HG03432 (cell line): ENCODE measurements at regions not wholly inside any gene's neighbourhood (a gene's known extent, or its start where the extent isn't known, plus 50 kb on each side); places are given as distances from the start of the nearest gene placed in this dataset.

ENCODE experiments used
- ATAC-seq: cut with Tn5 transposase; IDR thresholded peaks from one replicate; pipeline ENCODE4 v1.9.1; 2021; ENCODE audit warnings: mild to moderate bottlenecking, moderate library complexity; ENCODE audit not compliant: unreplicated experiment

DNA sequence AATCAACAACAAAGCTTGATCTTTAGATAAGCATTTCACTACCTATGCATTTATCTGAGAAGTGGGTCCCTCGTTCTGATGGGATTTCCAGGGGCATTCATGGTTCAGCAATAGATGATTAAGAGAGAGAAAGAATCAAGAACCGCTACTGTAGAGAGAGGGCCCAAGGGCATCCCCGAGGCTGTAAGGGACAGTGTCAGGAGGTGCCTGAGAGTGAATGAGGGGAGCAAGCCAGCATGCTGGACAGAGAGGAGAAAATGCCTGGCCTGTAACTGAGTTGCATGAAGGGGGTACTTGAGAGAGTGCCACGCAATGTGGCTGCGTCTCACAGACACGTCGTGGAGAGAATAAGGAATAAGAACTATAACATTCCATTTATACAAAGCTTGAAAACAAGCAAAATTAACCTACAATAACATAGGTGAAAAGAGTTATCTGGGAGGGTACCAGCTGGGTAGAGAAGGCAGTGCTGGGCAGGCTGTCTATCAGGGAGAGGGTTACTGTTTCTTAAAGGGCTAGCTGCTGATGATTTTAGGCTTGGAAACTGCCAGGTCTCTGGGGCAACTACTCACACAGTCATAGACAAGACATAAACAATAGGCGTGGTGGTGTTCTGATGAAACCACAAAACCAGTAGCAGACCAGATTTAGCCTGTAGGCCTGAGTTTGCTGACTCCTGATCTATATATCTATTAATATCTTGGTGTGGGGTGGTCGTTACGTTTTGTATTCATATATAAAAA is 374.6 kb upstream of the CFAP20DC start:
- ATAC-seq: peak; percentile 46

DNA sequence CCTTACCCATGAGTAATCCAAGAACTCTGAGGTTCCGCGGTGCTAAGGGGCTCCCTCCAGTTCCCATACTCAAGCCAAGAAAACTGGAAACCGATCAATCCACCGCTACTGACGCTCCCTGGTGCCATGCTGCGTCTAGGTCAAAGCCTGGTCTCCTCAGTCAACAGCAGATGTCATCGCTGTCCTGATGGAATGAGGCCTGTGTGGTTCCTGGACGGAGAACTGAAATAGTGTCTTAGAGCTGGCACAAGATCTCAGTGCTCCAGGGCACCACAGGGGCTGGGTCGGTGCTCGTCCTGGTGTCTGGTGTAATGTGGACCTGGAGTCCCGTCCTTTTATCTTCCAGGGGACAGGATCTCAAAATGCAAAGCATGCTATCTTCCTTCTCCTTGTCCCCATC is 373.9 kb upstream of the CFAP20DC start:
- no peak for ATAC-seq

DNA sequence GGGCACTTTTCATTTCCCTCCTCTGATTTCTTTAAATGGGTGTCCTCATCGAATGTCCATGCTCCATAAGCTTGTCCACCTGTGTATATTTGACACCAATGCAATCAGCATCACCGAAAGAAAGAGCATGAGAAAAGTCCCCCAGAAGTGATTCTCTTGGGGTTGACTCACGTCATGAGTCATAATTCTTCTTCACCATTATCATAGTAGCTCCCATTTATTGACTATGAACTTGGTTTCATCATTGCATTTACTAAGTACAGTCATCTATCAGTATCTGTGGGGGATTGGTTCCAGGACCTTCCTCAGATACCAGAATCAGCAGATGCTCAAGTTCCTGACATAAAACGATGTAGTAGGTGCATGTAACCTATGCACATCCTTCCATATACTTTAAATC is 372.5 kb upstream of the CFAP20DC start:
- ATAC-seq: peak; percentile 52

DNA sequence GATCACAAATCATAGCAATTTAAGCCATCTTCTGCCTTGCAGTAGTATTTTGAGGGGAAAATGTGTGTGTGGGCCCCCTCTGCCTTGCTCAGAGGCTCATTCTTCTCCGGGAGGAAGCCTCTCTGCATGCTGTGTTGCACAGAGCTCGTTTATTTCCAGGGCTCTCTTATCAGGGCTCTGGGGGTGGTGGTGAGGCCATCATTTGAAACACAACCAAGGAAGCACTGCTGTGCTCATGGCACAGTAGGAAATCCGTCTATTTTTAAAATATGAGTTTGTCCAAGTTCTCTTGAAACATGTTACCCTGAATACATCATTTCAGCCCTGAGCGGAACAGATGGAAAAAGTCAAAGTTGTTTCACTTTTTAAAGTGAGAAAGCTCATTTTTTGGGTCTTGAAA is 369.0 kb upstream of the CFAP20DC start:
- no peak for ATAC-seq

DNA sequence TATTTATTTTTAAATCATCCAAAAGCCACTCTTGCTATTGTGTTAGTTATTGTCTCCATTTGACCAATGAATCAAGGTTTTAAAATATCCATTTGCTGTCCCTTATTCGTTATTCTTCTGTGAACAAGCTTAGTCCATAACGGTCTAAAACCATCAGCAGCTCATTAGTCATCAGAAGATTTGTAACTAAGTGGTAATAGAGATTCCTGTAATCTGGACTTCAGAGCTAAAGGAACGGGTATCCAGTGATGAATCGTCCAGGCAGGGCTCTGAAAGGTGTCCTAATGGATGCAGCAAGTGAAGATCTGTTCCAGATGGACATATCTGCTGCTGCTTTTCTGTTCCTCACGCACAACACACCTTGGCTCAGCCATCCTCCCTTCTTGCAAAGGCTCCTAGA is 362.7 kb upstream of the CFAP20DC start:
- ATAC-seq: no peak

DNA sequence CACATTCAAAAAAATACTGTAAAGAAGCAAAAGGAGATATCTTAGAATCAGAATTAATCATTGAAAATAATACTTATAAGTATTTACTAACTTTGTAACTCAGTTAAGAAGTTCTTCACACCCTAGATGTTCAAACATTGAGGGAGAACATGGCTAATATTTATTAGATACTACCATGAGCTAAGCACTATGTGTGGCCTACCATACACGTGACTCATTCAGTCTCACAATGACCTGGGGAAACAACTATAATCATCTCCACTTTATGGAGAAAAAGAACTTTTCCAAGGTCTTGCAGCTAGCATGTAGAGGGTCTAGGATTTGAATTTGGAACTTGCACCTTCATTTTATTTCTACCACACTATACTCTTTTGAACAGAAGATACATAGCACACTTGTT is 361.9 kb upstream of the CFAP20DC start:
- no peak for ATAC-seq

DNA sequence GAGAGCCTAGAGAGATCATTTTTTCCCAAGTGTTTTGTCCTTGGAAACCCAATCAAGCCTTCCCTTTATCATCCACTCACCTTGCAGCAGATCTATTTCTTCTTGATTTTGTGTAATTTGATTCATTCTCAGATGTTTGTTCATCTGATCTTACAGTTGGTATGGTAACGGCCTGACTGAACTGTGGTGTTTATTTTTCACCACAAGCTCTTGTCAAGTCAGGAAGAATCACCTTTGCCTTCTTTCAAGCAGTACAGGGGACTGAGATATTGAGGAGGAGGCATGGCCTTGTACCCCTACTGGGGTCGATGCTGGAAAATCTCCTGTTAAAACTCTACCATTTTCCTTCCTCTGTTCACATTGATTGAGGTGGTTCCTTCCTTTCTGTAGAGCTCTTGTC is 361.4 kb upstream of the CFAP20DC start:
- ATAC-seq: no peak

DNA sequence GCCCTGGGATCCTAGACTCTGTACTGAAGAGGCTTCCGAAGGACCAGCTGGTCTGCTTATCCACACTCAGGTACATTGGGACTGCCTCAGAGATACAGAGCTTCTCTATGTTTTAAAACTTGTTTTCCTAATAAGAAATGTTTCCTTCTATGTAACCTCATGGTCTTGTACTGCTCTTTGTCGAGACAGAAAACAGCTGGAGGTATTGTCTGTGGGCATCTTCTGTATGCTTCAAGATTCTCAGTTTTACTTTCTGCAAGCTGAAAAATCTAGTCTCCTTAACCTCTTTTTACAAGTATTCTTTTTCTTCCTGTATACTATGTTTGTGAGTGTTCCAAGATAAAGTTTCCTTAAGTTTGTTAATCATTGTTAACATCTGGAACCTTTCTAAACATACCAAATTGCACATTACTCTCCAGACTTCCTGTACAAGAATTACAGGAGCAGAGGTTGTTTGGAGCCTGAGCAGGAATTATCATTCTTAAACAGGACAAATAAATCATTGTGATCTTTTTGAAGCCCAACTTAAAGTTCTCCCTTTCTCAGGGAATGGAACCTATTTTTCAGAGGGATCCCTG is 358.3 kb upstream of the CFAP20DC start:
- peak; percentile 70 for ATAC-seq

DNA sequence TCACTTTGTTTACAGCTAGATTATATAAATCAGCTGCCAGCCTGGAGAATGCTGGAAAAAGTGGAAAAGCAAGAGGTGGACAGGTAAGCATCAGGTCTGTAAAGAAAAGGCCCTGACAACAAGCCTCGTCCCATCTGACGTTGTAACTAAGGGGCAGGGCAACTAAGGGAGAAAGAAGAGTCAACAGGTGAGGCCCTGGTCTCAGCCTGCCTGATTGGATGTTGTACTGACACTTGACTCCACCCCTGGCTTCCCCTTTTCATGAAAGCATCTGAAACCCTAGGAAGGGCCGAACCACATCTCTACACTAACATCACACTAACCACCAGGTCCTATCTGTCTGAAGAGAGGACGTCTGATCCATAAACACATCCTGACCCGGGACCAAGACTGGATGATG is 357.6 kb upstream of the CFAP20DC start:
- ATAC-seq: no peak

DNA sequence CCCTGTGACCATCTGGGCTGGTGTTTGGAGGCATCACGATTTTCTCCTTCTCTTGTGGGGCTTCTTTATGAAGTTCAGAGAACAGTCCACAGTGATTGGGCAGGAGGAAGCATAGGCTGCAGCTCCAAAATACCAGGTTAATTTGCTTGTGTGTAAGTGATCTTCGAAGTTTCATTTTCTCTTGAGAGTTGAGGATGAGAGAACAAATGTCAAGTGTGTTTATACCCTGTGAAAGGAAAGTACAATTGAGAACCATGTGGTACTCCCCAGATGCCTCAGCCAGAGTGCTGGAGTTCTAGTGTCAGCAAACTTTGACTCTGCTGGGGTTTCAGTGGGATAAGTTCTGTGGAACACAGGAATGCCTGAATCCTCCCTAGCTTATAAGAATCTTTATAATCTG is 357.1 kb upstream of the CFAP20DC start:
- ATAC-seq: peak; percentile 87

DNA sequence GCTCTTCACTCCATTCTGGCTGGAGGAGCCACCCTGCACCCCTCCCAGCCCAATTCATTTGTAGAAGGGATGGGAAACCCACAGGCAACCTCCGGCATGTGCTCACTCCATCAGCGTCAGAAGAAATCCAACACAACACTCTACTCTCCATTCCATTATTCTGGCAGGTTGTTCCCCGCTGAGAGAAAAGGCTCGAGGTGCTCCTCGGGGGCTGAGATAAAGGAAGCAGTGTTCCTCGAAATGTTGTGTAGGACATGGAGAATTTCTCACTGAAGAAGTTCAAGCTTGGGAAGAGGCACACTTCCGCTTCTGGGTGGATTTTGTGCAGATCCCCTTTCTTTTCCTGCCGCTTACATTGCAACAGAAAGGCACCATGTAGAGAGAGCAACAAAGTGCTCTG is 355.0 kb upstream of the CFAP20DC start:
- ATAC-seq: no peak

DNA sequence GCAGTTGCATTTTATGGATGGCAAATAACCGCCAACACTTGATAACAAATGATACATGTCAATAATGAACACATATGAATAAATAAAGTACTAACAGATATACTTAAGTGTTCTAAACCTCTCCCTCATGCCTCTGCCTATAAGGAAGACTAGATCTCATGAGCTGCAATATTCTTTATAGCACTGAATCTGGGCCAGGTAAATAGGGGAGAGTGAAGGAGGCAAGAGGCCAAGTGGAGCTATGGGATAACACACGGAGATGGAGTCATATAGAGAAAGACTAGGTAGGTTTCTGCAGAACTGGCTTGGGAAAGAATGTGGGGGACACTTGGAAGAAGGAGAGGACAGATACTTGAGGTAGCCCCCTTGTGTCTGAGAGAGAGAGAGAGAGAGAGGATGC is 354.2 kb upstream of the CFAP20DC start:
- ATAC-seq: no peak

DNA sequence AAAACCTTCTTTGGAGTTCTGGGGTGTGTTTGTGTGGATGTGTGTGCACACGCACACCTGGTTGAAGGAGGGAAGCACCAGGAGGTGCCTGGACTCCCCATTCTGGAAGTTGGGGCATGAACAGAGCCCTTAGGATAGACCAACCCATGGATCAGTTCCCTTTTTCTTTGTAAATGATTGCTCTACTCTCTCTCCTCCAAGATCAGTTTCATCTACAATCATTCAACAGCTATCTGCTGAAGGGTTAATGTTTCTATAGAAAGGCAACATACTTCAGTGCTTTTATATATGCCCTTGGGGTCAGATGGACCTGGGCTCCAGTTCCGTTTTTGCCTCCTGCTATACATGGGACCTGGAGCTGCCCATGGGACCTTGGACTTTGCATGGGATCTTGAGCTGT is 352.1 kb upstream of the CFAP20DC start:
- ATAC-seq: no peak

DNA sequence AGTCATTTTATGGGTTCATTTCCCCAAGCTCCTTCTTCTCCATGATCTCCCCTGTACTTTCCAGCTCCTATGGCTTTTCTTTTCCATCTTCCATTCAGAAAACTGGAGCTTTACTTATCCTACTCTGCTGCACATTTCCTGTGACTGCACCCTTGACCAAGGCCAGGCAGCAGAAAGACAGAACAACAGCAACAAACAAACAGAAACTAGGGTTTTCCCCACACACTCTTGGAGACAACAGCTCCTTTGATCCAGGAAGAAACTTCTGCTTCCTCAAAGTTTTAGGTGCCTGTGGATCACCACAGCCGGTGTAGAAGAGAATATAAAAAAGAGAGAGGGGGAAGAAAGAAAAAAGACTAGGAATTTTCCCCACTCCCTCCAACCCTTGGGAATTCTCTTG is 342.3 kb upstream of the CFAP20DC start:
- no peak for ATAC-seq

DNA sequence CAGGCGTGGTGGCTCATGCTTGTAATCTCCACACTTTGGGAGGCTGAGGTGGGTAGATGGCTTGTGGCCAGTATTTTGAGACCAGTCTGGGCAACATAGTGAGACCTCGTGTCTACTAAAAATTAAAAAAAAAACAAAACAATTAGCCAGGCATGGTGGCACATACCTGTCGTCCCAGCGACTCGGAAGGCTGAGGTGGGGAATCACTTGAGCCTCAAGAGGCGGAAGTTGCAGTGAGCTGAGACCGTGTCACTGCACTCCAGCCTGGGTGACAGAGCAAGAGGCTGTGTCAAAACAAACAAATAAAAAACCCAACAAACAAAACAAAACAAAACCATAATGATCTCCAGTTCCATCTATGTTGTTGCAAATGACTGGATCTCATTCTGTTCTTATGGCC is 341.3 kb upstream of the CFAP20DC start:
- ATAC-seq: no peak

DNA sequence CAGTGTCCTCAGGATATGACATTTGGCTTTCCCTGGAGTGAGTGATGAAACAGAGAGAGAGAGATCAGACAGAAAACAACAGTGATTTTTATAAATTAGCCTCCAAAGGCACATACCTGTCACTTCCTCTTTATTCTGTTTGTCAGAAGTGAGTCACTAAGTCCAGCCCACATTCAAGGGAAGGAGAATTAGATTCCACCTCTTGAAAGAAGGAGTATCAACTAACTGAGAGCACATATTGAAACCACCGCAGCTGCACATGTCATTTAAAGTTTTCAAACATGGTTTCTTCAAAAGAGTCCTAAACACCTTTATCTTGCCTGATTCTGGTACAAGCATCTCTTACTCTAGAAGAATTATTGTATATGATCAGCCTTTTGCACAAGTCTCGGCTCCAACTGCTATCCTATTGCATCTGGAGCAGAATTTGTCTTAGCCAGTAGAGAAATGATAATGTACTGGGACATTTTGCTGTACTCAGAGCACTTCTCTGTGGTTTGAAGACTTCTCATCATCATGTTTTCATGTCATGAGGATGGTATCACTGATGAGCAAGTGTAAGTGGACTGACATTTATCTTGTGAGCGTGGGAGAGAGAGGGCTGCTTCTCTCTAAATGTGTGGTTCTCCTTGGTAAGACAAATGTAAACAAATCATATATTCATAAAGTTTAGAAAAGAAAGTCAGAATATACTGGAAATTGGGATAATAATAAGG is 338.9 kb upstream of the CFAP20DC start:
- peak; percentile 64 for ATAC-seq

DNA sequence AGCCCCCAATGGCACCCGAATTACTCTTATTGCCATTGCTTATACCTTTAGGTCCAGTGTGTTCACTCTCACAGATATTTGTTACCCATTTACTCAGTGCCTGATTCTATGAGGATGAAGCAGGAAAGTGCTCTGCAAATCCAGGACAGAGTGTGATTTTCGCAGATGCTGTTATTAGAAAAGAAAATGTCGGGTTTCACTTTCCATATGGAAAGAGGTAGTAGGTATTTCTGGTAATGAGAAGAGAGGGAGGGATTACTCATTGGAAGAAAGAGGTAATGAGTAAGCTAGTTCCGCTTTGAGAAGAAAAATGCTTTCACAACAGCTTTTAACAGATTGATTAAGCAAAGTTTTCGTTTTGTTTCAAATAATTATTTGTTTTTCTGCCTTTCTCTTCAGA is 336.3 kb upstream of the CFAP20DC start:
- ATAC-seq: peak; percentile 80

DNA sequence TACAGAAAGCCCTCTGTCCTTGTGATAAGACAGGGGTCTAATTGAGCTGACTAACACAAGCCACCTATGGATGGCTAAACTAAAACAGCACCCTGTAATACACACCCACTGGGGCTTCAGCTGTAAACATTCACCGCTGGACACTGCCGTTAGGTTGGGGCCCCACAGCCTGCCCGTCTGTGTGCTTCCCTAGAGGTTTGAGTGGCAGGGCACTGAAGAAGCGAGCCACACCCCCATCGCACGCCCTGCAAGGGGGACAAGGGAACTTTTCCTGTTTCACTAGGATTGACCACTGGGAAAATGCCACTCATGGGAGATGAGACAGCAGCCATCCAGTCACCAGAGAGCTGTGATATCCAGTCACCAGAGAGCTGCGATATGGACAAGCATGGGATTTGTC is 335.7 kb upstream of the CFAP20DC start:
- ATAC-seq: no peak

DNA sequence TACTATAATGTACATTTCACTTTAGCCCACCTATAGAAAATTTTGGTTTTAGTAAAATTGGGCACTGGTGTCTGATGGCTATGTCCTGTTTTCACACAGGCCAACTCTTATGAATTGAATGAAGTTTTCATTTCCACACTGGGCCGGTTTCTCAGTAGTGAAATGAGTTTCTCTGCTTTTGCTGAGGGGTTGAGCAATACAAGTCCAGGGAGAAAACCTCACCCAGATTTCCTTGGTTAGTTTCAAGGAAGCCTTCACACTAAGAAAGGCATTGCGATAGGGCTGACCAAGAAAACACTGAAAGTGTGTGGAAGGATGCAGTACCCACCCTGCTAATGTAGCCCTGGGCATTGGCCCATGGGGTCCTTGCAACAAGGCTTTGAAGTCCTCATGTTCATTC is 331.5 kb upstream of the CFAP20DC start:
- ATAC-seq: peak; percentile 77

DNA sequence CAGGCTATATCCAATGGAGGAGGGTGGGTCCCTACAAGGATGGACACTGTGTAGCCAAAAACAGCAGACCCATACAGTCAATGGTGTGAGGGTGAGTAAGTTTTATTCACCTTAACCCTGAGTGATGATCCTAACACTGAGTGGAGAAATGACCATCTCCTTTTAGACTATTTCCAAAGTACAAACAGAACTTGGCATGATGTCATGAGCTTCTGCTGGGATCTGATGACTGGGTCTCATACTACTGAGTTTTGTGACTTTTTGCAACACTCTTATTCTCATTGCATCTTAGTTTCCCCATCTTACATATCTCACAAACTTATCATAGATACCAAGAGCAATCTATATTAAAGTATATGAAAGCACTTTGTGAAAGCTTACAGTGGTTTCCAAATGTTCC is 330.3 kb upstream of the CFAP20DC start:
- ATAC-seq: no peak

DNA sequence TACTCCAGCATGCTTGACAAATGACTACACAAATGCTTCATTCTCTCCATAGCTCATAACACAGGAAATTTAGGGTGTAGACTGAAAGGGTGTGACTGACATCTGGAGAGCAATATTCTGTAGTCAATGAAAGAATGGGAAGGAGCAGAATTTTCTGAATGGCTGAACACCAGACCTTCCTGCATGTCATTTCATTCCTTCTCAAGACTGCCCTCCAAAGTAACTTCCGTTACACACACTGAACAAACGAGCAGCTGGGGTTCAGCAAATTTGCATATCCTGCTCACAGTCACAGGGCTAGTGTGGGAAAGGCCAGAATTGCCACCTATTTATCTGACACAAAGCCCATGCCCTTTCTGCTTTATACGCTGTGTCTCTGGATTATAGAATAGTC is 325.0 kb upstream of the CFAP20DC start:
- peak; percentile 100 for ATAC-seq

DNA sequence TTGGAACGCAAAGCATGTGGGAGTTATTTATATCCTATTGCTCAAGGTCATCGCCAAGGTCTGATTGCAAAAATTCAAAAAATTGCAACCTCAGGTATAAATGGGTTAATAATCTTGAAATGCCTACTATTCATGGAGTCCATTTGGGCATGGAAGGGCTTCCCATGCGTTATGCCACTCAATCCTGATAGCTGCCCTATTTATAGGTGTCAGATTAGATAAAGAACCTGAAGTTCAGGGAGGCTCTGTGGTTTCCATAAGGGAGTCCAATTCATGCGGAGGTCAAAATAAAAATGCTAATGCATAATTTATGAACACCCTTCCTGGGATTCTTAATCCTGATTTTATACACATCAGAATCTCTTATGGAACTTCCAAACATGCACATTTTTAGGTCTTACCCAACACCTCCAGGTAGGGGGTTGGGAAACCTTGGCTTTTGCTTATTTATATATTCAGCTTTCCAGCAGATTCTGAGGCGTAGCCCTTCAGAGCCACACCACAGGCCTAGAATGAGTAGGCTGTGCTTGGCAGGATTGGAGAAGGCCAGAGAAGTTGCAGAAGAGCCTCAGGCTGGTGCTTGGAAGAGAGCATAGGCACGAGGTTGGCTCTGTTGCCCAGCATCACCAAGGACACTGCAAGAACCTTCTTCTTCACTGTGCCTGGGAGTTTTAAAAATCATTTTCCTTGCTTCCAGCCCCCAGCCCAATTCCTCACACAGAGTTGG is 324.4 kb upstream of the CFAP20DC start:
- peak; percentile 26 for ATAC-seq
